DMS79 (cell line): ENCODE measurements at regions not wholly inside any gene's neighbourhood (a gene's known extent, or its start where the extent isn't known, plus 50 kb on each side); places are given as distances from the start of the nearest gene placed in this dataset.
"Not testable (repeated sequence)": the region's sequence is repeated elsewhere in the genome, so short reads cannot be mapped to it uniquely, and the experiment has no call there.

Experiments
- DNase-seq: peaks from one replicate; lab custom pipeline; 2025; lab: John Stamatoyannopoulos, UW

- DNase-seq, result no peak
Measured at GRCh38 chr19:7400815-7401214, 52.1 kb downstream of the ARHGEF18 start.

DNA sequence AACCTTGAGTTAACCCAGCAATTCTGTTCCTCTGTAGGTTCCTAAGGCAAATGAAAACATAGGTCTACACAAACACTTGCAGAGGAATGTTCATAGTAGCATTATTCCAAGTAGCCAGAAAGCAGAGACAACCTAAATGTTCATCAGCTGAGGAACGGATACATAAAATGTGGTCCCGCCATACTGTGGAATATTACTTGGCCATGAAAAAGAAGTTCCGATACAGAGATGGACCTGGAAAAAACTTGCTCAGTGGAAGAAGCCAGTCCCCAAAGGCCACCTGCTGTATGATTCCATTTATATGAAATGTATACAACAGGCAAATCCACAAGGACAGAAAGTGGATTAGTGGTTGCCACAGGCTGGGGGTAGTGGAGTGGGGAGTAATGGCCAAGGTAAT, 53.0 kb downstream of the ARHGEF18 start:
- no peak for DNase-seq

GRCh38 chr19:7405482-7405881, 56.7 kb downstream of the ARHGEF18 start:
- not testable (repeated sequence) for DNase-seq

- DNase-seq, result no peak
Measured at GRCh38 chr19:7408251-7408650, 59.5 kb downstream of the ARHGEF18 start.

- DNase-seq, result no peak
Measured at GRCh38 chr19:7410946-7411345, 62.2 kb downstream of the ARHGEF18 start.

- no peak for DNase-seq
Measured at GRCh38 chr19:7413629-7414028, 64.9 kb downstream of the ARHGEF18 start.

DNA sequence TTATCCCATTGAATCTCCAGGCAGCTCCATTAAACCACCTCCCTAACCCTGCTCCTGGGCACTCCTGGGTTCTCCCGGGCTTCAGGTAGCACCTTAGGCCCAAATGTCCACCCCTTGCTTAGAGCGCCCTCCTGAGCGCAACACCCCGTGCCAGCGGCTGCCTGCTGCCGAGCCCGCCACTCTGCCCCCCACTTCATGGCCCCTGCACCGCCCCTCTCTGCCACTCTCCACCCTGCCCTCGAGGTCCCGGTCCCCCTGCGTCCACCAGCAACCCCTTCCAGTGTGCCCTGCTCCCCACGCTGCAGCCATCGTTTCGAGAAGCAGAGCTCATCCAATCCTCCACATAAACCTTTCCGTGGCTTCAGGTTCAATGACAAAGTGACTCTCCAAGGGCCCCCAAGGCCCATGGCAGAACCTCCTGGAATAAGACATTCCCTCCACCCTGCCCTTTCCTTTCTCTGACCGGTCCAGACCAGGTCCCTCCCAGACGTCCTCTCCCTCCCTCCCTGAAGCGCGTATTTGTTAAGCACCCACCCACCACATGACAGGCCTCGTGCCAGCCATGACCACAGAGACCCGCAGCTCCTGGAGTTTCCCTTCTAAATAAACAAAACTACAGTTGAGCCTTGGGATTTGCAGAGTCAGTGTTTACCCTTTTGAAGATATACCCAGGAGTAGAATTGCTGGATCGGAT, 66.6 kb downstream of the ARHGEF18 start:
- DNase-seq, result peak; percentile 11

DNA sequence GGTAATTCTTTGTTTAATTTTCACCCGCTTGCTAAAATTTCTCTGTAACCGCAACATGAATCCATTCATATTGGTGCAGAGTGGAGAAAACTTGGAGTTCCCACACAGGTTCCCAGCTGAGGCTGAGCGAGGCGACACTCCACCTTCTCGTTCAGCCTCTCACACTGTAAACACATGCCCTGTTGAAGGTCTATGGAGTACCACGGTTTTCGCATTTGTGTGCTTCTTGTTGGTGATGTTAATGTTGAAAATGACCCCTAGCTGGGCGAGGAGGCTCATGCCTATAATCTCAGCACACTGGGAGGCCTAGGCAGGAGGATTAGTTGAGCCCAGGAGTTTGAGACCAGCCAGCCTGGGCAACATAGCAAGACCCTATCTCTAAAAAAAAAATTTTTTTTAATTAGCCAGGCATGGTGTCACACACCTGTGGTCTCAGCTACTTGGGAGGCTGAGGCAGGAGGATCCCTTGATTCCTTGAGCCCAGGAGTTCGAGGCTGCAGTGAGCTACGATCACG, 67.2 kb downstream of the ARHGEF18 start:
- no peak for DNase-seq

GRCh38 chr19:7417671-7418324, 69.1 kb downstream of the ARHGEF18 start:
- DNase-seq, result no peak

- DNase-seq, result no peak
Measured at GRCh38 chr19:7418596-7418995, 69.9 kb downstream of the ARHGEF18 start.

- no peak for DNase-seq
Measured at GRCh38 chr19:7419153-7419552, 69.7 kb downstream of the PEX11G start.

- DNase-seq, result no peak
Measured at GRCh38 chr19:7419777-7420439, 68.9 kb downstream of the PEX11G start.

GRCh38 chr19:7421941-7422744, 66.7 kb downstream of the PEX11G start:
- DNase-seq, result no peak
